SK-N-SH treated with all-trans-retinoic acid at 6 μM for 48 hours (cell line): ENCODE measurements at regions not wholly inside any gene's neighbourhood (a gene's known extent, or its start where the extent isn't known, plus 50 kb on each side); places are given as distances from the start of the nearest gene placed in this dataset.

ENCODE experiments used
- BACH2 ChIP-seq: fragments of 250-450 bp; sonication (Bioruptor Pico); IDR thresholded peaks from 2 replicates; pipeline ENCODE4 v1.9.0; 2021; ENCODE audit warnings: mild to moderate bottlenecking, borderline replicate concordance
- ESRRG ChIP-seq: fragments of 250-450 bp; sonication (Bioruptor Pico); IDR thresholded peaks from 2 replicates; pipeline ENCODE4 v1.6.1; 2021; ENCODE audit warnings: mild to moderate bottlenecking
- PPARA ChIP-seq: fragments of 250-450 bp; sonication (Bioruptor Pico); IDR thresholded peaks from 2 replicates; pipeline ENCODE4 v1.5.0; 2020; ENCODE audit warnings: mild to moderate bottlenecking, borderline replicate concordance
- SNAI2 ChIP-seq: fragments of 250-450 bp; sonication (Bioruptor Pico); IDR thresholded peaks from 2 replicates; pipeline ENCODE4 v1.5.0; 2020; ENCODE audit warnings: mild to moderate bottlenecking, moderate library complexity
- TCF4 ChIP-seq: fragments of 250-450 bp; sonication (Bioruptor Pico); IDR thresholded peaks from 2 replicates; pipeline ENCODE4 v1.8.0; 2021; ENCODE audit warnings: mild to moderate bottlenecking, moderate library complexity, borderline replicate concordance
- ZNF565 ChIP-seq: fragments of 450-650 bp; formaldehyde crosslinking; conservative IDR thresholded peaks from 2 replicates; pipeline ENCODE4 v1.5.0; 2020; ENCODE audit warnings: low read depth, mild to moderate bottlenecking, moderate library complexity
- ZNF8 ChIP-seq: fragments of 450-650 bp; formaldehyde crosslinking; IDR thresholded peaks from 2 replicates; pipeline ENCODE4 v1.5.0; 2020; ENCODE audit warnings: mild to moderate bottlenecking, moderate library complexity
- TF ChIP-seq, protein P1 (sequence below): fragments of 250-450 bp; sonication (Bioruptor Pico); IDR thresholded peaks from 2 replicates; pipeline ENCODE4 v1.8.0; 2020; ENCODE audit warnings: mild to moderate bottlenecking, moderate library complexity, borderline replicate concordance
- TF ChIP-seq, protein P2 (sequence below): fragments of 250-450 bp; sonication (Bioruptor Pico); IDR thresholded peaks from 2 replicates; pipeline ENCODE4 v1.5.0; 2020; ENCODE audit warnings: mild to moderate bottlenecking, moderate library complexity
- TF ChIP-seq, protein P3 (sequence below): fragments of 250-450 bp; sonication (Bioruptor Pico); IDR thresholded peaks from 2 replicates; pipeline ENCODE4 v1.5.1; 2021; ENCODE audit warnings: mild to moderate bottlenecking, moderate library complexity

DNA sequence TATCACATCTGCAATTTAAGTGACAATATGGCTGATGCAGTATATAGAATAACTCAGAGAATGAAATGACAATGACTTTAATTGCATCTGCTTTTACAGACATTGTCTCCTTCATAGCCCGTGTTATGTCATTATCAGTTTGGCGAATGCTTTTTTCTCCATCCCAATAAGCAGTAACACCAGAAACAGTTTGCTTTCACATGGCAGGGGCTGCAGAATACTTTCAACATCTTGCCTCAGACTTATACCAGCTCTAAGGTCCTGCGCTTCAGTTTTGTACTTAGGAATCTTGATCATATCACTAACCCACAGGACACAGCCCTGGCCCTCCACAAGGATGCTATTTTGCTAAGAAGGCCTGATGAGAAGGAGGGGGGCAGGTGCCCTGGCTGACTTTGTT lies 49.9 kb upstream of the SPESP1 start:
- TF ChIP-seq TCF4 (CRISPR knock-in tag) (no peak), SNAI2 (no peak), ZNF565 (CRISPR knock-in tag) (no peak), ESRRG (CRISPR knock-in tag) (no peak), PPARA (CRISPR knock-in tag) (no peak), ZNF8 (CRISPR knock-in tag) (no peak), BACH2 (CRISPR knock-in tag) (no peak)
- TF ChIP-seq, protein P1, sequence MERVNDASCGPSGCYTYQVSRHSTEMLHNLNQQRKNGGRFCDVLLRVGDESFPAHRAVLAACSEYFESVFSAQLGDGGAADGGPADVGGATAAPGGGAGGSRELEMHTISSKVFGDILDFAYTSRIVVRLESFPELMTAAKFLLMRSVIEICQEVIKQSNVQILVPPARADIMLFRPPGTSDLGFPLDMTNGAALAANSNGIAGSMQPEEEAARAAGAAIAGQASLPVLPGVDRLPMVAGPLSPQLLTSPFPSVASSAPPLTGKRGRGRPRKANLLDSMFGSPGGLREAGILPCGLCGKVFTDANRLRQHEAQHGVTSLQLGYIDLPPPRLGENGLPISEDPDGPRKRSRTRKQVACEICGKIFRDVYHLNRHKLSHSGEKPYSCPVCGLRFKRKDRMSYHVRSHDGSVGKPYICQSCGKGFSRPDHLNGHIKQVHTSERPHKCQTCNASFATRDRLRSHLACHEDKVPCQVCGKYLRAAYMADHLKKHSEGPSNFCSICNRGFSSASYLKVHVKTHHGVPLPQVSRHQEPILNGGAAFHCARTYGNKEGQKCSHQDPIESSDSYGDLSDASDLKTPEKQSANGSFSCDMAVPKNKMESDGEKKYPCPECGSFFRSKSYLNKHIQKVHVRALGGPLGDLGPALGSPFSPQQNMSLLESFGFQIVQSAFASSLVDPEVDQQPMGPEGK (CRISPR knock-in tag) = no peak
- TF ChIP-seq, protein P2, sequence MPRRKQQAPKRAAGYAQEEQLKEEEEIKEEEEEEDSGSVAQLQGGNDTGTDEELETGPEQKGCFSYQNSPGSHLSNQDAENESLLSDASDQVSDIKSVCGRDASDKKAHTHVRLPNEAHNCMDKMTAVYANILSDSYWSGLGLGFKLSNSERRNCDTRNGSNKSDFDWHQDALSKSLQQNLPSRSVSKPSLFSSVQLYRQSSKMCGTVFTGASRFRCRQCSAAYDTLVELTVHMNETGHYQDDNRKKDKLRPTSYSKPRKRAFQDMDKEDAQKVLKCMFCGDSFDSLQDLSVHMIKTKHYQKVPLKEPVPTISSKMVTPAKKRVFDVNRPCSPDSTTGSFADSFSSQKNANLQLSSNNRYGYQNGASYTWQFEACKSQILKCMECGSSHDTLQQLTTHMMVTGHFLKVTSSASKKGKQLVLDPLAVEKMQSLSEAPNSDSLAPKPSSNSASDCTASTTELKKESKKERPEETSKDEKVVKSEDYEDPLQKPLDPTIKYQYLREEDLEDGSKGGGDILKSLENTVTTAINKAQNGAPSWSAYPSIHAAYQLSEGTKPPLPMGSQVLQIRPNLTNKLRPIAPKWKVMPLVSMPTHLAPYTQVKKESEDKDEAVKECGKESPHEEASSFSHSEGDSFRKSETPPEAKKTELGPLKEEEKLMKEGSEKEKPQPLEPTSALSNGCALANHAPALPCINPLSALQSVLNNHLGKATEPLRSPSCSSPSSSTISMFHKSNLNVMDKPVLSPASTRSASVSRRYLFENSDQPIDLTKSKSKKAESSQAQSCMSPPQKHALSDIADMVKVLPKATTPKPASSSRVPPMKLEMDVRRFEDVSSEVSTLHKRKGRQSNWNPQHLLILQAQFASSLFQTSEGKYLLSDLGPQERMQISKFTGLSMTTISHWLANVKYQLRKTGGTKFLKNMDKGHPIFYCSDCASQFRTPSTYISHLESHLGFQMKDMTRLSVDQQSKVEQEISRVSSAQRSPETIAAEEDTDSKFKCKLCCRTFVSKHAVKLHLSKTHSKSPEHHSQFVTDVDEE (CRISPR knock-in tag) = no peak
- TF ChIP-seq, protein P3, sequence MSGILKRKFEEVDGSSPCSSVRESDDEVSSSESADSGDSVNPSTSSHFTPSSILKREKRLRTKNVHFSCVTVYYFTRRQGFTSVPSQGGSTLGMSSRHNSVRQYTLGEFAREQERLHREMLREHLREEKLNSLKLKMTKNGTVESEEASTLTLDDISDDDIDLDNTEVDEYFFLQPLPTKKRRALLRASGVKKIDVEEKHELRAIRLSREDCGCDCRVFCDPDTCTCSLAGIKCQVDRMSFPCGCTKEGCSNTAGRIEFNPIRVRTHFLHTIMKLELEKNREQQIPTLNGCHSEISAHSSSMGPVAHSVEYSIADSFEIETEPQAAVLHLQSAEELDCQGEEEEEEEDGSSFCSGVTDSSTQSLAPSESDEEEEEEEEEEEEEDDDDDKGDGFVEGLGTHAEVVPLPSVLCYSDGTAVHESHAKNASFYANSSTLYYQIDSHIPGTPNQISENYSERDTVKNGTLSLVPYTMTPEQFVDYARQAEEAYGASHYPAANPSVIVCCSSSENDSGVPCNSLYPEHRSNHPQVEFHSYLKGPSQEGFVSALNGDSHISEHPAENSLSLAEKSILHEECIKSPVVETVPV (CRISPR knock-in tag) = no peak
